IMR-90 (cell line): ENCODE measurements at regions not wholly inside any gene's neighbourhood (a gene's known extent, or its start where the extent isn't known, plus 50 kb on each side); places are given as distances from the start of the nearest gene placed in this dataset.

ENCODE experiments used
- ATAC-seq: fragments of 200-7000 bp; cut with Tn5 transposase; 2 replicates; pipeline ENCODE4 v1.9.1; 2020; ENCODE audit warnings: low read depth, mild to moderate bottlenecking, moderate library complexity
- BruUV-seq: library from RNA; stranded (reverse); fragments of 400-500 nt; replicated peaks from 2 replicates; lab custom pipeline; 2021; lab: Mats Ljungman, UMichigan
- CTCF ChIA-PET: fragments of 300-600 bp; formaldehyde crosslinking; extraction: SDS; loops from one replicate; lab custom pipeline; 2021; ENCODE audit warnings: antibody characterized with exemption; lab: Yijun Ruan, JAX
- POLR2A ChIA-PET: fragments of 300-600 bp; sonication (Branson Sonifier 250); formaldehyde crosslinking; loops from one replicate; lab custom pipeline; 2022; ENCODE audit warnings: antibody characterized with exemption; ENCODE audit not compliant: unreplicated experiment; lab: Charles Lee
- DNase-seq: peaks from one replicate; pipeline ENCODE4 v3.0.0; 2013
- H2AFZ ChIP-seq: replicated peaks from 2 replicates; pipeline ENCODE3; 2013; ENCODE audit warnings: low read length, mild to moderate bottlenecking; ENCODE audit not compliant: poor library complexity
- H2AK5ac ChIP-seq: 2 replicates; pipeline ENCODE4 v1.6.1; 2013; ENCODE audit warnings: low read depth, low read length, inconsistent platforms
- H2AK9ac ChIP-seq: replicated peaks from 2 replicates; pipeline ENCODE3; 2013; ENCODE audit warnings: mild to moderate bottlenecking, low read depth, low read length, moderate library complexity; ENCODE audit not compliant: poor library complexity
- H2BK120ac ChIP-seq: 2 replicates; pipeline ENCODE4 v1.6.1; 2013; ENCODE audit warnings: low read depth, low read length, inconsistent platforms
- H2BK15ac ChIP-seq: 3 replicates; pipeline ENCODE4 v1.6.1; 2013; ENCODE audit warnings: low read depth, low read length, inconsistent platforms
- H2BK20ac ChIP-seq: 2 replicates; pipeline ENCODE4 v1.6.1; 2013; ENCODE audit warnings: low read depth, mild to moderate bottlenecking, inconsistent platforms, low read length, moderate library complexity
- H2BK5ac ChIP-seq: 2 replicates; pipeline ENCODE4 v1.6.1; 2013; ENCODE audit warnings: mild to moderate bottlenecking, low read depth, low read length, inconsistent platforms; ENCODE audit not compliant: poor library complexity, severe bottlenecking
- H3K14ac ChIP-seq: replicated peaks from 2 replicates; pipeline ENCODE4 v1.6.1; 2013; ENCODE audit warnings: low read depth, low read length, inconsistent platforms
- H3K18ac ChIP-seq: 2 replicates; pipeline ENCODE4 v1.6.1; 2013; ENCODE audit warnings: low read depth, low read length, control low read depth
- H3K23ac ChIP-seq: 2 replicates; pipeline ENCODE4 v1.6.1; 2013; ENCODE audit warnings: low read depth, low read length, inconsistent platforms
- H3K27ac ChIP-seq: 2 replicates; pipeline ENCODE4 v1.5.1; 2013; ENCODE audit warnings: mild to moderate bottlenecking, control low read depth, low read length; ENCODE audit not compliant: insufficient read depth
- H3K27me3 ChIP-seq: 2 replicates; pipeline ENCODE4 v1.6.1; 2013; ENCODE audit warnings: low read length; ENCODE audit not compliant: control insufficient read depth, insufficient read depth
- H3K36me3 ChIP-seq: 2 replicates; pipeline ENCODE4 v1.6.1; 2013; ENCODE audit warnings: low read length, mixed read lengths; ENCODE audit not compliant: control insufficient read depth, insufficient read depth
- H3K4ac ChIP-seq: 2 replicates; pipeline ENCODE4 v1.6.1; 2013; ENCODE audit warnings: low read depth, low read length, inconsistent platforms
- H3K4me1 ChIP-seq: 2 replicates; pipeline ENCODE4 v1.6.1; 2013; ENCODE audit warnings: low read length, mixed read lengths; ENCODE audit not compliant: control insufficient read depth, insufficient read depth
- H3K4me2 ChIP-seq: 2 replicates; pipeline ENCODE4 v1.6.1; 2013; ENCODE audit warnings: low read depth, mild to moderate bottlenecking, control low read depth, low read length, moderate library complexity
- H3K4me3 ChIP-seq: 2 replicates; pipeline ENCODE4 v1.5.1; 2013; ENCODE audit warnings: low read depth, mild to moderate bottlenecking, control low read depth, low read length, moderate library complexity; ENCODE audit not compliant: insufficient read depth
- H3K56ac ChIP-seq: 2 replicates; pipeline ENCODE4 v1.6.1; 2013; ENCODE audit warnings: low read length, inconsistent platforms; ENCODE audit not compliant: insufficient read depth; ENCODE audit errors: extremely low read depth
- H3K79me1 ChIP-seq, 2 experiments: 2 replicates each; pipeline ENCODE4 v1.6.1; 2013; ENCODE audit warnings: low read length in 2 of 2, inconsistent platforms in 1 of 2, low read depth in 1 of 2
- H3K9ac ChIP-seq: 2 replicates; pipeline ENCODE4 v1.6.1; 2013; ENCODE audit warnings: low read depth, low read length, control low read depth
- H3K9me1 ChIP-seq: 2 replicates; pipeline ENCODE4 v1.6.1; 2013; ENCODE audit warnings: low read length, inconsistent platforms; ENCODE audit not compliant: insufficient read depth
- H3K9me3 ChIP-seq: 2 replicates; pipeline ENCODE4 v1.6.1; 2013; ENCODE audit warnings: low read length; ENCODE audit not compliant: control insufficient read depth, insufficient read depth
- H4K20me1 ChIP-seq: 2 replicates; pipeline ENCODE4 v1.6.1; 2013; ENCODE audit warnings: low read length, inconsistent platforms; ENCODE audit not compliant: insufficient read depth
- H4K5ac ChIP-seq: 2 replicates; pipeline ENCODE4 v1.6.1; 2013; ENCODE audit warnings: mild to moderate bottlenecking, low read depth, low read length, control low read depth
- H4K8ac ChIP-seq, 2 experiments: 2 replicates each; pipeline ENCODE4 v1.6.1; 2013; ENCODE audit warnings: low read depth in 2 of 2, low read length in 2 of 2, control low read depth in 1 of 2, inconsistent platforms in 1 of 2
- H4K91ac ChIP-seq: 2 replicates; pipeline ENCODE4 v1.6.1; 2013; ENCODE audit warnings: low read depth, low read length, inconsistent platforms; ENCODE audit not compliant: insufficient read depth
- BHLHE40 ChIP-seq: fragments of 150-350 bp; IDR thresholded peaks from 2 replicates; pipeline ENCODE4 v1.6.1; 2016; ENCODE audit warnings: mild to moderate bottlenecking, low read depth, low read length
- CEBPB ChIP-seq: IDR thresholded peaks from 2 replicates; pipeline ENCODE4 v1.6.1; 2012; ENCODE audit warnings: low read depth, low read length, improper control_type of control experiment
- CHD1 ChIP-seq: IDR thresholded peaks from 2 replicates; pipeline ENCODE4 v1.6.1; 2012; ENCODE audit warnings: low read depth, low read length, improper control_type of control experiment
- CTCF ChIP-seq: conservative IDR thresholded peaks from 2 replicates; pipeline ENCODE4 v1.5.1; 2012; ENCODE audit warnings: mild to moderate bottlenecking, low read depth, low read length, improper control_type of control experiment
- FOS ChIP-seq: fragments of 150-350 bp; IDR thresholded peaks from 2 replicates; pipeline ENCODE4 v1.6.1; 2016; ENCODE audit warnings: low read depth, low read length
- MAFK ChIP-seq: IDR thresholded peaks from 2 replicates; pipeline ENCODE4 v1.6.1; 2012; ENCODE audit warnings: low read depth, low read length, improper control_type of control experiment
- MAZ ChIP-seq: IDR thresholded peaks from 2 replicates; pipeline ENCODE4 v1.6.1; 2012; ENCODE audit warnings: low read depth, mild to moderate bottlenecking, low read length, improper control_type of control experiment, moderate library complexity, borderline replicate concordance
- MXI1 ChIP-seq: IDR thresholded peaks from 2 replicates; pipeline ENCODE4 v1.6.1; 2012; ENCODE audit warnings: low read depth, mild to moderate bottlenecking, low read length, moderate library complexity, borderline replicate concordance
- NFE2L2 ChIP-seq: fragments of 150-350 bp; IDR thresholded peaks from 2 replicates; pipeline ENCODE4 v1.6.1; 2016; ENCODE audit warnings: low read depth, mild to moderate bottlenecking, low read length
- POLR2A ChIP-seq: IDR thresholded peaks from 2 replicates; pipeline ENCODE4 v1.6.1; 2012; ENCODE audit warnings: mild to moderate bottlenecking, low read depth, low read length
- RAD21 ChIP-seq: IDR thresholded peaks from 2 replicates; pipeline ENCODE4 v1.6.1; 2012; ENCODE audit warnings: low read length, improper control_type of control experiment
- RCOR1 ChIP-seq: IDR thresholded peaks from 2 replicates; pipeline ENCODE4 v1.6.1; 2012; ENCODE audit warnings: mild to moderate bottlenecking, low read length, improper control_type of control experiment; ENCODE audit not compliant: insufficient replicate concordance
- RFX5 ChIP-seq: IDR thresholded peaks from 2 replicates; pipeline ENCODE4 v1.8.0; 2012; ENCODE audit warnings: low read depth, mild to moderate bottlenecking, low read length, moderate library complexity
- SMC3 ChIP-seq: fragments of 150-350 bp; IDR thresholded peaks from 2 replicates; pipeline ENCODE4 v1.6.1; 2016; ENCODE audit warnings: low read depth, mild to moderate bottlenecking, antibody characterized with exemption, low read length, moderate library complexity
- USF2 ChIP-seq: fragments of 150-350 bp; IDR thresholded peaks from 2 replicates; pipeline ENCODE4 v1.6.1; 2017; ENCODE audit warnings: mild to moderate bottlenecking, antibody characterized with exemption, low read length, low read depth
- WGBS, 2 experiments: methylation state at CpG; one replicate each; pipeline versions ENCODE4 v1.1.5 to v1.1.7; 2013; ENCODE audit warnings: missing lambda C conversion rate in 2 of 2; ENCODE audit not compliant: insufficient read length in 1 of 2; ENCODE audit errors: extremely low coverage in 2 of 2; 5-methylcytosine and 5-hydroxymethylcytosine counted together
- dilution Hi-C: fragments of 300-500 bp; cut with HindIII; formaldehyde crosslinking; loops from one replicate; pipeline ENCODE4 v1.14.3; 2018; ENCODE audit warnings: low sequenced_read_pairs; ENCODE audit not compliant: unreplicated experiment
- in situ Hi-C: fragments of 300-500 bp; cut with MboI; formaldehyde crosslinking; loops from 3 replicates; pipeline ENCODE4 v1.14.3; 2019; ENCODE audit warnings: low sequenced_read_pairs, inconsistent platforms, mixed read lengths
- intact Hi-C: fragments of 100-400 bp; cut with micrococcal nuclease; formaldehyde crosslinking; loops from 2 replicates; pipeline ENCODE4 v1.10.0; 2022
- TF ChIP-seq, protein P1 (sequence below): fragments of 150-350 bp; IDR thresholded peaks from 2 replicates; pipeline ENCODE4 v1.6.1; 2016; ENCODE audit warnings: low read depth, mild to moderate bottlenecking, low read length, moderate library complexity, borderline replicate concordance

DNA sequence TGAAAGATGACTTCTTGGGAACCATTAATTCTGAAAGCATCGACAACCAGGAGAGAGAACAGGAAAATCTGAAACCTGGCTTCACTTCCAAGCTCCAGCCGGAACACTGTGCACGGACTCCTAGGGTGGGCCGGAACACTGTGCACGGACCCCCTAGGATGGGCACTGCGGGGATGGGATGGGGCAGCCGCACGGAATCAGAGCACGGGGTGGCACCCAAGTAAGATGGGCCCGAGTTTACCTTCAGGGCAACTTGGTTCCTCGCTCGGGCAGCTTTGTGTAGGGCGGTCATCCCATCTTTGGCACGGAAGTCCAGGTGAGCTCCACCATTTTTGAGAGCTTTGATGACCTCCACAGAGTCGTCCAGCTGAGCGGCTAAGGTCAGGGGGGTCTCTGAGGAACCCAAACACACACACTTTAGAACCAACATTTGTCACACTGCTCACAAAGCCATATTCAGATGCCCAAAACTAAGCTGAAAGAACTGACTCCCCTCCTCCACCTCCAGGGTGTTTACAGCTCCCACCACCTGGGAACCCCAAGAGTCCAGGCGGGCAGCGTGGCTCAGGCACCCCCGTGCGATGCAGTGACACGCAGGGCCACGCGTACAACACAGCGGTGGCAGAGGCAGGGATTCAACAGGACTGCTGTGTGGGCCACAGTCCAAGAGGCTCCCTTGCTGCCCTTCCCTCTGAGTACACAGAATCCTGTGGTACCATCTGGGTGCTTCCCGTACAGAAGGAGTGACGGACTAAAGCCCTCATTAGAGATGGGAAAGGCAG lies 157.9 kb downstream of the SHANK2 start:
- H4K91ac ChIP-seq: no peak overlapping the region
- H3K56ac ChIP-seq: no peak overlapping the region
- no peak overlapping the region for H3K27ac ChIP-seq
- no peak overlapping the region for H4K5ac ChIP-seq
- no TSS peak for BruUV-seq
- CTCF ChIA-PET: no interaction called here
- no peak overlapping the region for H3K23ac ChIP-seq
- H3K4ac ChIP-seq: no peak overlapping the region
- H2AK5ac ChIP-seq: no peak overlapping the region
- no peak overlapping the region for H2BK5ac ChIP-seq
- H4K20me1 ChIP-seq: peaks cover 6% of the 10 kb centered on the region; the same call in 1 of the 2 replicates
- 91% methylated on average over 13 of the region's 26 CpGs; no CpG with 5 or more reads in 1 of the 2 experiments for WGBS, 2 experiments
- H2AK9ac ChIP-seq: no peak overlapping the region
- H3K9ac ChIP-seq: no peak overlapping the region
- dilution Hi-C loops: no loop called here
- H3K9me3 ChIP-seq: no peaks in the 10 kb centered on the region; the same call in 1 of the 2 replicates
- H3K79me1 ChIP-seq: no peaks in the 10 kb centered on the region
- no peak overlapping the region for H2BK15ac ChIP-seq
- in situ Hi-C loops: no loop called here
- ATAC-seq (no peak), DNase-seq (no peak)
- H3K4me1 ChIP-seq: no peaks in the 10 kb centered on the region
- H3K18ac ChIP-seq: no peak overlapping the region
- no peak overlapping the region for H2BK20ac ChIP-seq
- intact Hi-C loops: no loop called here
- H4K8ac ChIP-seq: no peak overlapping the region
- no peak overlapping the region for H2AFZ ChIP-seq
- no peak overlapping the region for H3K4me3 ChIP-seq
- TF ChIP-seq CEBPB (no peak), MAZ (no peak), NFE2L2 (no peak), SMC3 (no peak), MAFK (no peak), BHLHE40 (no peak), RAD21 (no peak), USF2 (no peak), RCOR1 (no peak), POLR2A (no peak), MXI1 (no peak), FOS (no peak), CHD1 (no peak), CTCF (no peak), RFX5 (no peak)
- TF ChIP-seq, protein P1, sequence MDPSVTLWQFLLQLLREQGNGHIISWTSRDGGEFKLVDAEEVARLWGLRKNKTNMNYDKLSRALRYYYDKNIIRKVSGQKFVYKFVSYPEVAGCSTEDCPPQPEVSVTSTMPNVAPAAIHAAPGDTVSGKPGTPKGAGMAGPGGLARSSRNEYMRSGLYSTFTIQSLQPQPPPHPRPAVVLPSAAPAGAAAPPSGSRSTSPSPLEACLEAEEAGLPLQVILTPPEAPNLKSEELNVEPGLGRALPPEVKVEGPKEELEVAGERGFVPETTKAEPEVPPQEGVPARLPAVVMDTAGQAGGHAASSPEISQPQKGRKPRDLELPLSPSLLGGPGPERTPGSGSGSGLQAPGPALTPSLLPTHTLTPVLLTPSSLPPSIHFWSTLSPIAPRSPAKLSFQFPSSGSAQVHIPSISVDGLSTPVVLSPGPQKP: no peak
- POLR2A ChIA-PET: no interaction called here
- 0 out of 2 replicates have a peak, but pooled peaks cover 5% of the 10 kb centered on the region for H3K9me1 ChIP-seq
- H3K27me3 ChIP-seq: no peaks in the 10 kb centered on the region
- H3K14ac ChIP-seq: no peak overlapping the region
- peaks cover 27% of the 10 kb centered on the region for H3K36me3 ChIP-seq
- no peak overlapping the region for H3K4me2 ChIP-seq
- H2BK120ac ChIP-seq: no peak overlapping the region
